ENCODE measurements at regions not wholly inside any gene's neighbourhood (a gene's known extent, or its start where the extent isn't known, plus 50 kb on each side); places are given as distances from the start of the nearest gene placed in this dataset.

DNA sequence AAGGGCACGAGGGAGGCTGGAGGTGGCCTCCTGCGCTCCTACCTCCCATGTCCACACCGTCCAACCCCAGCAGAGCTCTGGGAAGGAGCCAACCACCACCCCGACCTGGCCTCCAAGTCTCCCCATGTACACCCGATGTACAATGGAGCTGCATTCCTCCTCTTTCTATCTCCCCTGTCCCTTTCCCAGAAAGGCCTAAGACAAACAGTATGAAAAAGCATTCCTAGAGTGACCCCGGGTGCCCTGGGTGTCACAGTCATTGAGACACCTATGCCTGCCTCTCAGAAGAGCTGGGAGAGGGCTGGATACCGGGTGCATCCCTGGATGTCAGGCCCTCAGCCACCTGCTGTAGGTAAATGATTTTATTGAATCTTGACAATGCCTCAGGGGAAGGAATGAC, 248.1 kb downstream of the EMX2 start:
- TF ChIP-seq, protein P1, sequence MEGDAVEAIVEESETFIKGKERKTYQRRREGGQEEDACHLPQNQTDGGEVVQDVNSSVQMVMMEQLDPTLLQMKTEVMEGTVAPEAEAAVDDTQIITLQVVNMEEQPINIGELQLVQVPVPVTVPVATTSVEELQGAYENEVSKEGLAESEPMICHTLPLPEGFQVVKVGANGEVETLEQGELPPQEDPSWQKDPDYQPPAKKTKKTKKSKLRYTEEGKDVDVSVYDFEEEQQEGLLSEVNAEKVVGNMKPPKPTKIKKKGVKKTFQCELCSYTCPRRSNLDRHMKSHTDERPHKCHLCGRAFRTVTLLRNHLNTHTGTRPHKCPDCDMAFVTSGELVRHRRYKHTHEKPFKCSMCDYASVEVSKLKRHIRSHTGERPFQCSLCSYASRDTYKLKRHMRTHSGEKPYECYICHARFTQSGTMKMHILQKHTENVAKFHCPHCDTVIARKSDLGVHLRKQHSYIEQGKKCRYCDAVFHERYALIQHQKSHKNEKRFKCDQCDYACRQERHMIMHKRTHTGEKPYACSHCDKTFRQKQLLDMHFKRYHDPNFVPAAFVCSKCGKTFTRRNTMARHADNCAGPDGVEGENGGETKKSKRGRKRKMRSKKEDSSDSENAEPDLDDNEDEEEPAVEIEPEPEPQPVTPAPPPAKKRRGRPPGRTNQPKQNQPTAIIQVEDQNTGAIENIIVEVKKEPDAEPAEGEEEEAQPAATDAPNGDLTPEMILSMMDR (conservative IDR thresholded peaks at IDR 0.05 in 1 of 2, IDR thresholded peaks at IDR 0.05 in 1 of 2; ENCODE audit: low read depth in 1 of 2, low read length in 2 of 2), result no peak
- TF ChIP-seq EZH2 (IDR thresholded peaks at IDR 0.05; ENCODE audit: low read length, missing control alignments), result no peak
